HepG2 (cell line): ENCODE measurements at regions not wholly inside any gene's neighbourhood (a gene's known extent, or its start where the extent isn't known, plus 50 kb on each side); places are given as distances from the start of the nearest gene placed in this dataset.
"Not testable (repeated sequence)": the region's sequence is repeated elsewhere in the genome, so short reads cannot be mapped to it uniquely, and the experiment has no call there.

Source experiments
- CEBPB ChIP-seq: IDR thresholded peaks from 2 replicates; pipeline ENCODE4 v1.6.1; 2011; ENCODE audit warnings: low read depth, low read length, improper control_type of control experiment, borderline replicate concordance
- SMAD1 ChIP-seq: sonication (generic); formaldehyde crosslinking; IDR thresholded peaks from 2 replicates; pipeline ENCODE4 v1.4.0; 2020; ENCODE audit warnings: missing genetic modification reagents, low read depth, mild to moderate bottlenecking, borderline replicate concordance
- ZEB1 ChIP-seq: IDR thresholded peaks from 2 replicates; pipeline ENCODE4 v1.6.1; 2012; ENCODE audit warnings: mild to moderate bottlenecking, low read depth, inconsistent platforms; ENCODE audit not compliant: insufficient replicate concordance
- ZNF878 ChIP-seq: sonication (generic); formaldehyde crosslinking; IDR thresholded peaks from 2 replicates; pipeline ENCODE4 v1.8.1; 2023; ENCODE audit warnings: mild to moderate bottlenecking, missing genetic modification reagents, moderate library complexity

GRCh38 chr15:30196769-30197168 is 61.9 kb downstream of the GOLGA8T start:
- TF ChIP-seq CEBPB; ZEB1; ZNF878 (CRISPR knock-in tag); SMAD1 (CRISPR knock-in tag): not testable (repeated sequence)
